ENCODE measurements at regions not wholly inside any gene's neighbourhood (a gene's known extent, or its start where the extent isn't known, plus 50 kb on each side); places are given as distances from the start of the nearest gene placed in this dataset.
"Not testable (repeated sequence)": the region's sequence is repeated elsewhere in the genome, so short reads cannot be mapped to it uniquely, and the experiment has no call there.

DNA sequence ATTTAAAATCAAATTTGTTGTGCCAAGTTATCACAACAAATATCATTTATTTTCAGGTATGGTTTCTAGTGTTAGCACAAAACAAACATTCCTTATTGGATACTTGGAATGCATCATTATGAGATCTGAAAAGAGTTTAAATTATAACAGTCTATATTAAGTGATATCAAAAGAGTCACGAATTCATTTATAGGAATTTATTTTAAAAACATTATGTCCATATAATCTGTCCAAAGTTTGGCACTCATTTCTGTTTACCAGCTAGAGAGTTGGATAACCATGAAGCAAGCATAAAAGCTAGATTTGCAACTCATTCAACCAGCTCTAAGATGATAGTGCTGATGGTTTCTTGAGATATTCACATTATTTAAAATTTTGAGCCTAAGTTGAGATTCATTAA, 453.2 kb downstream of the DOK5 start:
- ATAC-seq, result no peak

DNA sequence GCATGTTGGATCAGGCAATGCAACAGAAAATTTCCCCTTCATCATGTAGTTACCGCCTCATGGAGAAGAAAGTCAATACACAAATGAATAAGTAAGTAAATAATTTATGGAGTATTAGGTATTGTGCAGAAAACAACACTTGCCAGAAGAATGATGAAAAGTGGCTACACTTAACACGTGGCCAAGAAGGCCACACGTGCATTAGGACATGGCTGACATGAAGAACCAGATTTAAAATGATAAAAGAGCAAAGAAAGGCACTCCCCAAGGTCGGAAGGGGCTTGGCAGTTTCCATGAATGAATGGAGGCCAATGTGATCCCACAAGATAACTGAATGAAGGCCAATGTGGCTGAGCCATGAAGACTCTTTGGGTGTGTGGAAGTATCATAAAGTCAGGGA, 447.2 kb downstream of the DOK5 start:
- ATAC-seq, result no peak

DNA sequence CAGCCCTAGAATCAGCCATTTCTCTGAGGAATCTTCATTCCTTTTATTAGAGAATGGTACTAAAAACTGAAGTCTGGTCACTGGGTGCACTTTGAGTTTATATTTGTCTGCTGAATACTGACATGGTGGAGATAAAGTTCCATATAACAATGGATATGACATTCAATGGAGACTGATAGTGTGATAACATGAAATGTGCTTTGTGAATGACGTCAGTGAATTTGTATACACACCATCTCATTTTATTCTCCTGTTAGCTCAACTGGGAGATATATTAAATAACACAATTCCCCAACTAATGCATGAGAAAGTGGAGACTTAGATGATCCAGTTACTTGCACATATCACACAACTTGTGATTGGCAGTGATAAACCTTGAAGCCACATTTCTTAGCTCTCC, 446.7 kb downstream of the DOK5 start:
- no peak for ATAC-seq

DNA sequence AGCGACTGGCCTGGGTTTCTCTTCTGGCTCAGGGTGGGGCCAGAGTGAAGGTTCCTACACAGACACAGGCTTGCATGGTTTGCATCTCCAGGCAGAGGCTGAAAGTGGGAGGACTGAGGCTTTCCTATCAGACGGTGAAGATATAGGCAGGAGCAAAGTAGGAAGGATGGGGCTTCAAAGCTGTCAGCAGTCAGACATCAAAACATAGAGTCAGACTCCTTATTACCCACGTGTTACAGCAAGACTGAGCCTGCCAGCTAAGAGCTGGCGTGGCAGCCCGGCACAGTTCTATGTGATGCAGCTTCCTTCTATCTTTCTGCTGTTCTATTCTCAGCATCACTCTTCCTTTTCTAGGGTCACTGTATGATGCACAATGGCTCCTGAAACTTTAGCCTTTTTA, 445.1 kb downstream of the DOK5 start:
- ATAC-seq, result no peak

DNA sequence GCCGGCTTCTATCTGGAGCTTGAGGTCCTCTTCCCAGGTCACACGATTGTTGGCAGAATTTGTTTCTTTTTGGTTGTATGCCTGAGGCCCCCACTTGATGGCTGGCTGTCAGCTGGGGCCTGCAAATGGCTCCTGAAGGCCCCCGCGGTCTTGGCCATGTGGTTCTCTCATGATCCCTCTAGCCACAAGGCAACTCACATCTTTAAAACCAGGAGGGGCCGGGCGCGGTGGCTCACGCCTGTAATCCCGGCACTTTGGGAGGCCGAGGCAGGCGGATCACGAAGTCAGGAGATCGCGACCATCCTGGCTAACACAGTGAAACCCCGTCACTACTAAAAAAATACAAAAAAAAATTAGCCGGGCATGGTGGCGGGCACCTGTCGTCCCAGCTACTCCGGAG, 443.6 kb downstream of the DOK5 start:
- not testable (repeated sequence) for ATAC-seq

DNA sequence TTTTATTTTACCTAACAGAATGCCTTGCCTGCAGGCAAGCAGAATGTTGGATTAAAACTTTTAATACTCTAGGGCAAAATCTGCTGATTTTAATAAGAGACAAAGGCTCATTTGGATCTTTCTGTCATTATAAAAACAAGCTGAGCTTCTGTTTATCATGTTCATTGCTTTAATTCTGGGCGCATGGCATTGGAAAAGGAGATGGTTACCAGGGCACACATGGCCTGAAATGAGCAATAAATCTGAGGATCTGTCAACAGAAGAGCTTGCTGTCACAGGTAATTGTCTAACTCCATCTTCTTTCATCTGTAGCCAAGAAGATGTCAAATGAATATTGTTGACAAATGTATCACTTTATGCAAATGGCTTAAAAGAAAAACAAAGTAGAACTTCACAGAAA, 439.6 kb downstream of the DOK5 start:
- ATAC-seq, result no peak

DNA sequence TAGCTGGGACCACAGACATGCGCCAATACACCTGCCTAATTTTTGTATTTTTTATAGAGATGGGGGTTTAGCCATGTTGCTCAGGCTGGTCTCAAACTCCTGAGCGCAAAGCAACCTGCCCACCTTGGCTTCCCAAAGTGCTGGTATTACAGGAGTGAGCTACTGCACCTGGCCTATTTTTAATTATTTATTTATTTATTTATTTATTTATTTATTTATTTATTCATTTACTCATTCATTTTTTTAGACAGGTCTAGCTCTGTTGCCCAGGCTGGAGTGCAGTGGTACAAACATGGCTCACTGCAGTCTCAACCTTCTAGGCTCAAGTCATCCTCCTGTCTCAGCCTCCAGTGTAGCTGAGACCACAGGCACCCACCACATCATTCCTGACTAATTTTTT, 434.3 kb downstream of the DOK5 start:
- ATAC-seq, result no peak

DNA sequence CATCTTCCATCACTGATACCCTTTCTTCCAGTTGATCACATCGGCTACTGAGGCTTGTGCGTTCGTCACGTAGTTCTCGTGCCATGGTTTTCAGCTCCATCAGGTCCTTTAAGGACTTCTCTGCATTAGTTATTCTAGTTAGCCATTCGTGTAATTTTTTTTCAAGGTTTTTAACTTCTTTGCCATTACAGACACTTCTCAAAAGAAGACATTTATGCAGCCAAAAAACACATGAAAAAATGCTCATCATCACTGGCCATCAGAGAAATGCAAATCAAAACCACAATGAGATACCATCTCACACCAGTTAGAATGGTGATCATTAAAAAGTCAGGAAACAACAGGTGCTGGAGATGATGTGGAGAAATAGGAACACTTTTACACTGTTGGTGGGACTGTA, 430.7 kb downstream of the DOK5 start:
- not testable (repeated sequence) for ATAC-seq

DNA sequence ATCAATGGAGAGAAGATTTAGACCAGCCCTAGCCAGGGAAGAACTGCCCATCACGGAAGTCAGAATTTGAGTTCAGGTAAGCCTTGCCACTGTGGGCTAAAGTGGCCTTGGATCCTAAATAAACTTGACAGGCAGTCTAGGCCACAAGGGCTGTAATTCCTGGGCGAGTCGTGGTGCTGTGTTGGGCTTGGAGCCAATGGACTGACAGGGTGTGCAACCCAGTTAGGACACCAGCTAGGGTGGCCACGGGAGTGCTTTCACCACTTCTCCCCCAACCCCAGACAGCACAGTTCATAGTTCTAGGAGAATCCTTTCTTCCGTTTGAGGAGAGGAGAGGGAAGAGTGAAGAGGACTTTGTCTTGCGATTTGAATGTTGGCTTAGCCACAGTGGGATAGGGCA, 422.4 kb downstream of the DOK5 start:
- no peak for ATAC-seq

DNA sequence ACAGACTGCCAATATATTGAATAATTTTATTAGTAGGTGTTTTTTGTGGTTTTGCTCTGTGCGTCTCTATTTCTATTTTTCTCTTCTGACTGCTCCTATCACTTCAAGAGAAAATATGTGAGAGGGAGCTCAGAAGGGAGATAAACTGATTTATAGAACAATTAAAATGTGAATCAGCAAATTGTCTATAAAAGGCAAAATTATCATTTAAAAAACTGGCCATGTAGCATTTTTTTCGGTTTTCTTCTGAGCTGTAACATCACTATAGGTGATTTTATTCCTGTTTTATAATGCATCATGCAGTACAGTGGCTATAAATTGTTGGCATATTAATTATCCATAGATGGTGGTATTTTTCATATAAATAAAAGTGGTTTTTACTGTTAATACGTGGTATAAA, 416.5 kb downstream of the DOK5 start:
- no peak for ATAC-seq

DNA sequence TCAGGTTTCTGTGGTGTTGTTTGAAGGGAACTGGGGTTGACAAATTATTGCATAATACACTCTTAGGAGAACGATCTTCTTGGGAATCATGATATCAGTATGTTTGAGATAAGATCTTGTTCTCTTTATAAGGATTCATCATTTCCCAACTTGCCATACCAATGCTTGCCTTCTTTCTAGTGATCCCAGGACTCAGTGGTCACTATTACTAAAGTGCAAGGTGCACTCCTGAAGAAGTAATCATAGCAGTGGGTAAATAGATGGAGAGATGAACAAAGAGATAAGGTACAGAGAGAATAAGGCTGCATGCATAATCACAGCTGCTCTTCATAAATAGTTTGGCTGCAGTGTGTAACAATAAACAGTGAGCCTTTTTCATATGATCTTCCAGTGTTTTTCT, 404.0 kb downstream of the DOK5 start:
- no peak for ATAC-seq

DNA sequence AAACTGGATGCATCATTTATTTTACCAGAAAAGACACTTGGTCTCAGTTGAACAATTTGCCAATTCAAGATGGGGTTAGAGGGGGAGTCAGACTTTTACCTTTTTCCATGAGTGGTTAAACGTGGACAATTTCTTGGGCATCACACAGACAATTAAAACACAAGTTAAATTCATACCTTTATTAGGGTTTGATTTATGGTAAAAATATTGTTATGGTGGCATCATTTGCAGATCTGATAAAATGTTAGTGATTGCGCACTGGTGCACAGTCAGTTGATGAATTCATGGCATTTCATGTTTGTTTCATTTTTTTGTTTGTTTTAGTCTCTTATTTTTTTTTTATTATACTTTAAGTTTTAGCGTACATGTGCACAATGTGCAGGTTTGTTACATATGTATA, 399.9 kb downstream of the DOK5 start:
- no peak for ATAC-seq

DNA sequence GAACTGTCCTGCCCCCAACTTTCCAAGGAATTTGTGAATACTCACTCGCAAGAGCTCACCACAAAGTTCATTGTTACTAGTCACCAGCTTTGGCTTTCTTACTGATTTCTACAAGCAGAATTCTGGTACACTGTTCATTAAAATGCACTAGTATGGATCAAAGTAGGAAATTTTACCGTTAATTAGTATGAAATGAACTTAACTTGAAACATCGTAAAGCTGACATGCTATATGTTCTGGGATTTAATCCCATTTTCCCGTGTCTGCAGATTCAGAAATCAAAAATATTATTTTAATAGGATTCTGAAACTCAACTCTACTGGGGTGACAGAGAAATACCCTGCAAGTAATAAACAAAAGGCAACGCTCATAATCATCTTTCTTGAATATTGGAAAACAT, 399.3 kb downstream of the DOK5 start:
- no peak for ATAC-seq

DNA sequence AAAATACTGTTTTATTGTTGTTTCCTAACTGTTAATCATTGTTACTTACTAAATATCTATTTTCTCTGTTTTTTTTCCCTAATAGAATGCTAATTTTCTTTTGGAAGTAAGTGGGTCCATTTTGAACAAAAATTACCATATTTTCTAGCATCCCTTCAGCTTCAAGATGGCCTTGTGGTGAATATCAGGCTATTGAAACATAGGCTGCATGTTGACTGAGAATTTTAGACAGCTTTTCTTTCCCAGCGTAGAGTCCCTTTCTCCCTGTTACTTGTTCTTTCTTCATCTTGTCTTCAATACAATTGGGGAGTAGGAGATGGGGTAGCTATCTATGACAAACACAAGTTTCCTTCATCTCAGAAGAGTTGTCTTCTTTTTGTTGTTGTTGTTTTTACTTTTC, 397.0 kb downstream of the DOK5 start:
- ATAC-seq, result no peak

DNA sequence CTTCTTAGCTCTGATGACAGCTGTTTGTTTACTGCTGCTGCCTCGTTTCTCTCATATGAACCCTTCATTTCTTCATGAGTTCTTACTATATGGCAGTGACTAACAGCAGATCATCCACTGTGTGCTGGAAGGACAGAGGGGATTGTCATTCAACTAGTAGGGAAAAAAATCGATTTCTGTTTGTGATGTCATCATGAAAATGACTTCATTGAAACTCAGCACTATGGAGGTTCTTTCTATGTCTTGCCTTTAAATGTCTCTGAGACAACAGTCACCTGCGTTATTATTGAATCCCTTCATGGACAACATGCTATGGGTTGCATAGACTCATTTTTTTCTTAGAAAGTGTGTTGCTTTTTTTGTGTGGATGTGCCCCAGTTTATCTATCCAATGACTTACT, 394.4 kb downstream of the DOK5 start:
- no peak for ATAC-seq

DNA sequence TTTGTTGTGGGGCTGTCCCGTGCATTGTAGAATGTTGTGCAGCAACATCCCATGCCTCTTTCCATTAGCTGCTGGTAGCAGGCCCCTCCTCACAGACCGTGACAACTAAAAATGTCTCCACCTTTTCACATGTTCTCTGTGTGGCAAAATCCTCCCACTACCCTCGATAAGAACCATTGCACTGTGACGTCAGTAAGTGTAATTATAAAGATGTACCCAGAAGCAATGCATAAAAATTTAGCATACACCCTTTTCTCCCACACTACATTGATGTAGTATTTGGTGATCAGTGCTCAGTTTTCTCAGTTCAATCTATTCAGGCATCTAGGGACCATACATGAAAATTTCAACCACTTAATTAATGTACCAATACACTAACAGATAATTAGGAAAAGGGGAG, 389.9 kb downstream of the DOK5 start:
- ATAC-seq, result no peak

DNA sequence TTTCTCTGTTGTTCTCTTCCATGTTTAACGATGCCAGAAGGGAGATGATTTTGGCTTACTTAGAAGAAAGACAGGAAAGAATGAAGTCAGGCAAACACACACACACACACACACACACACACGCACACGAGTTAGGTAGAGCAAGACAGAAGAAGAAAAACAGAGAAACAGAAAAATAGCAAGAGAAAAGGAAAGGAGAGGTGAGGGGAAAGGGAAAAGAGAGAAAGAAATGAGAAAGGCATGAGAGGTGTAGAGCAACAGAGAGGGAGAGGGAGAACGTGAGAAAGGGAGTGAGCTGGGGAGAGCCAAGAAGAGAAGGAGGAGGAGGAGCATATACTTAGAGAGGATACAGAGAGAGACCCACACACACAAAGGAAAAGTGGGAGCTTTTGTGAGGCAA, 385.3 kb downstream of the DOK5 start:
- ATAC-seq, result no peak

DNA sequence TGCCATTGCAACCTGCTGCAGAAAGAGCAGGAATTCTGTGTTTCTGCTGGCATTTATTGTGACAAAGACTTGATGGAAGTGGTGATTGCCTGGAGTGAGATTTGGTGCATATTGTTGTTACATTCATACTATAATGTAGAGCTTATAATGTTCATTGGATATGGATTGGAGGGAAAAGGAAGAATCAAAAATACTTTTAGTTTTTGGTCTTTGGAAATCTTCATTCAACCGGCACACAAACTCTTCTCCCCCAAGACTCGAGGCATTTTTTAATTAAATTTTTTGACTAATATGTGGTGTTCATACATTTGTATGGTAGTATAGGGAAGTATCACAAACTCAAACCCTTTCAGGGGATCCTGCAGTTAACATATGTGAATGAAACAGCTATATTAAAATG, 380.8 kb downstream of the DOK5 start:
- ATAC-seq, result no peak

DNA sequence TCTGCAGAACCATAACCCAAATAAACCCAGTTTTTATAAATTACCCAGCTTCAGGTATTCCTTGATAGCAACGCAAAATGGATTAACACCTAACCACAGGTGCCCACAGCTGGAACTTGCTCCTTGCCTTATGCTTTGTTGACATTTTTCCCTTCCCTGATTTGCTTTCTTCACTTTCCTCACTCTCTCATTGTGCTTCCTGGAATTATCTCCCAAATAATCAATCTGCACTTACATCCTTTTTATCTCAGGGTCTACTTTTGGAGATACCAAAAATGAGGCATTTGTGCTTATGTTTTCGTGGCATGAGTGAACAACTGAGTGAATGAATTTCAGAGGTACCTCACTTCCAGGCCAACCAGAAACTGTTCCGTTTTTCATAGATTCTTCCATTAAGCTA, 374.3 kb downstream of the DOK5 start:
- no peak for ATAC-seq

DNA sequence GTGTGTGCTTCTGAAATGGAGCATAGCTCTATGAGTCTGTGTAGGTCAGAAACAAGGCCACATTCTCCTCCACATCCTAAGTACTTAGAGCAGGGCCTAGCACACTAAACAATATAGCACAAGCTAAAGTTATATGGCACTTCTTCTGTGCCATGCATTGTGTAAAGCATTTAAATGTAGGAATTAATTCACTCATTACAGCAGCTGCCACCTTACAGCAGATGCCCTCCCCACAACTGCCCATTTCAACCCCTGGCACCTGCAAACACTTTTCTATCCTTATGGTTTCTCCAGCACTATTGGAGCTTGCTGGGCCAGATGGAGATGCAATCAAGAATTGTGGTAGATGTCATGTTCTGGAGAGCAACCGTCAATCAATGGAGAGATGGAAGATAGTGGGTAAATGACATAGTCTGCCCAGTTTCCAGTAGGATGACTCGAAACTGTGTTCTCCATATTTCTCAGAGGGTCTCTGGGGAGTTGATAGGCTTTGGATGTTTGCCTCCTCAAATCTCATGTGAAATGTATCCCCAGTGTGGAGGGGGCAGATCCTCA, 373.7 kb downstream of the DOK5 start:
- ATAC-seq, result no peak

DNA sequence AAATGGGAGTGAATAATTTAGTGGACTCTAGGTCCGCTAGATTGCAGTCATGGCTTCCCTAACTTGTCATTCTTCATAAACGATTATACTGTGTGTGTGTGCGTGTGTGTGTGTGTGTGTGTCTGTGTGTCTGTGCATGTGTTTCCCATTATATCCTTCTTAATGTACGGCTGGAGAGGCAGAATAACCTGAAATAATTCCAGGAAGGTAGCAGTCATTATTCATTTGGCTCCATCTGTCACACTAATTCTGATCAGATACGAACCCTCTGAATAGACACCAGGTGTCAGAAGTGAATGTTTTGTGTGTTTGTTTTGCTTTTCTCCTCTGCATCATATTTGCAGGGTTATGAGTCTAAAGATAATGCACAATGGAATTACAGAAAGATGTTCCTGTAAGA, 372.9 kb downstream of the DOK5 start:
- ATAC-seq, result no peak

DNA sequence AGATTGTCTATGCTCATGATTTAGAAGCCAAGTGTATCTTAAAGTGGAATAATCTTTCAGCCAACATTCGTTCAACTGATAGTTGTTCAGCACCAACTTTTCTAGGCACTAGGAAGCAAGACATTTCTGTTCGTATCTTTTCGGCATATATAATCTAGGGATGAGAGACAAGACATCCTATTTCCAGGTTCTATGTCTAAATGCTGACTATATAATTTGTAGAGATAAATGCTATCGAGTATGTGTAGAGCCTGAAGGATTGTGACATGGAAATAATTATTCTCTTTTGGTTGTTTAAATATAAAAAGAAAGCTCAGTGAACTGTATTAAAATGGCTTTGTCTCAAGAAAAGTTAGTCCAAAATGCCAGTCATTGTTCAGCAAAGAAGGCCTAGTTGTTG, 371.6 kb downstream of the DOK5 start:
- no peak for ATAC-seq

DNA sequence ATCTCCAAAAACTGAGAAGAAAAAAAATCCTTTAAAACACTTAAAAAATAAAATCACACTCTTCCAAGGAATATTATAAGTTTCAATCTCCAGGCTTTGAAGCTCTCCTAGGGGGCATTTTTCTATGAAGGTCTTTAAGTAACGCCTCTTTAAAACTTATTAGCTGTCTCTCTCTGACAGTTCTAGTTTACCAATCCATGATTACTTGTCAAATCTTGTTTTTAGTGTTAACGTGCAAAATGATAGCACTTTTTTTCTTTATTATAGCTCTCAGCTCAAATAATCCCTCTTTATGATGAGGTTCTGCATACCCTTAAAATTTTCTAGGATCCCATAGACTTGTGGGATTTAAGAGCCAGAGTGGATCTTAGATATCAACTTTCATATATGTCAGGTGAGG, 369.0 kb downstream of the DOK5 start:
- ATAC-seq, result no peak

DNA sequence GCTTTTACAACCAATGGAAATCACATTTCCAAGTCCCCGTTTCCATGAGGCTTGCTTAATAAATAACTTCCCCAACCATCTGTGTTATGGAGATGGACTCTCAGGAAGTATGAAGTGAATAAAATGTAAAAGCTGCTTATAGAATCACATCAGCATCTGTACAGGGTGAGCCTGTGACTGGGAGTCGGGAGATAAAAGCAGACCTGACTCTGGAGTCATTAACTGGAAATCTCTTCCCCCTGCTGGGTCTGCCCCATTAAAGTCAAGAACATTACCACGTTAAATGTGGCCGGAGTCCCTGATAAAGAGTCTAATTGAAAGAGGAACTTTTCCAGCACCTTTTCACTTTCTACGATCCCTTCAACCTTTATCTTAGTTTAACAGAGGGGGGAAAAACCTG, 368.5 kb downstream of the DOK5 start:
- no peak for ATAC-seq

DNA sequence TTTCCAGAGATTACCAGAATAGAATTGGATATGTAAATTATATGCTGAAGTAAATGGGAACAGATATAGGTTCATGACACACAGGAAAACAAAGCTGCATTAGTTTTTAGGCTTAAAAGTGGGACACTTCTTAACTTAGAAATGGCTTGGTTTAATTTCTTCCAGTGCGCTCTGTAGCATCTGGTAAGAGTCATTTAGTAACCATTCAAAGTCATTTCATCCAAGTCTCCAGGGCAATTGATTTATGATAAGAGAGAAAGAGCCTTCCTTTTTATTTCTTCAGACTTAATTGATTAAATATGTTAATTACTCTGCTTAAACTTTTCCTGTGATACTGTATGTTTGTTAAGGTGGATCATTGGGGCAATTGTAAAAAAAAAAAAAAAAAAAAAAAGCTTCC, 368.0 kb downstream of the DOK5 start:
- ATAC-seq, result no peak

DNA sequence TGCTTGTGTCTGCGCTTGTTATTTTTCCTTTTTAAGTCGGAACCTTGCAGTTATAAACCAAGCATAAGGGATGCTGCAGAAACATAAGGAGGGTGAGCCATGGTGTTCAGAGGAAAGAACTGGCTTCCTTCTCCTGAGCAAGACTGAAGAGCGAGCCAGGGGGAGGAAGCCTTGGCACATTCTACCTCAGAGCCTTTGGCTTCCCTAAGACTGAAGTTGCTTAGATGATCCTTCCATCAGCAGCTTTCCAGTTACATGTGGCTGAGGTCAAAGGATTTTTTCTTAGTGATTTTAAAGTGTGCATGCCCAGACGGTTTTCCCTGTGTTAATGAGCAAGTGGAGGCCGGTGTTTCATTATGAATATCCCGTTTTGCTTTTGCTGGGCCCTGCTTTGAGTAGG, 363.8 kb downstream of the DOK5 start:
- no peak for ATAC-seq

Measured in esophagus mucosa (tissue), 1 donor.